HepG2 (cell line): ENCODE measurements at regions not wholly inside any gene's neighbourhood (a gene's known extent, or its start where the extent isn't known, plus 50 kb on each side); places are given as distances from the start of the nearest gene placed in this dataset.

ENCODE experiments used
- ATAC-seq: fragments of 200-7000 bp; cut with Tn5 transposase; 3 replicates; pipeline ENCODE4 v1.9.1; 2020; ENCODE audit warnings: mild to moderate bottlenecking, moderate library complexity
- BruUV-seq: library from RNA; stranded (reverse); fragments of 400-500 nt; replicated peaks from 2 replicates; lab custom pipeline; 2021; lab: Mats Ljungman, UMichigan
- CTCF ChIA-PET: fragments of 300-600 bp; formaldehyde crosslinking; extraction: SDS; loops from one replicate; lab custom pipeline; 2021; ENCODE audit warnings: low total read pairs, inconsistent platforms, low intra/inter-chr PET ratio; lab: Yijun Ruan, JAX
- POLR2A ChIA-PET: fragments of 350-600 bp; sonication (Branson Sonifier 250); formaldehyde crosslinking; loops from one replicate; lab custom pipeline; 2020; ENCODE audit warnings: antibody characterized with exemption, inconsistent platforms; lab: Yijun Ruan, JAX
- DNase-seq: peaks from one replicate; pipeline ENCODE4 v3.0.0-alpha.2; 2015; ENCODE audit warnings: low spot score
- FAIRE-seq: peaks from 3 replicates; lab custom pipeline; 2011; peaks lifted over from hg19 to GRCh38; lab: Jason Lieb, UNC
- H2AFZ ChIP-seq: one replicate; pipeline ENCODE4 v1.6.1; 2011; ENCODE audit warnings: low read length, inconsistent platforms
- H3K27ac ChIP-seq: fragments of 300-600 bp; 3 replicates; pipeline ENCODE4 v1.8.0; 2011; ENCODE audit warnings: mixed run types, mild to moderate bottlenecking, mixed read lengths, low read length, inconsistent platforms; ENCODE audit not compliant: insufficient read depth; ENCODE audit errors: extremely low read length
- H3K27me3 ChIP-seq, 2 experiments: fragments of 200-600 bp in 1 of 2; 2 replicates in 1 of 2; 3 replicates in 1 of 2; pipeline versions ENCODE4 v1.6.0 to v1.8.0; 2011; ENCODE audit warnings: low read length in 2 of 2, mild to moderate bottlenecking in 2 of 2, moderate library complexity in 2 of 2, inconsistent platforms in 1 of 2; ENCODE audit not compliant: insufficient read depth in 2 of 2, control insufficient read depth in 1 of 2
- H3K36me3 ChIP-seq, 2 experiments: fragments of 200-600 bp in 1 of 2; replicated peaks in 1 of 2; 2 replicates in 1 of 2; 3 replicates in 1 of 2; pipeline versions ENCODE4 v1.5.1 to v1.8.0; 2011; ENCODE audit warnings: low read length in 2 of 2, inconsistent platforms in 1 of 2; ENCODE audit not compliant: insufficient read depth in 2 of 2, control insufficient read depth in 1 of 2
- H3K4me1 ChIP-seq: 2 replicates; pipeline ENCODE4 v1.5.1; 2012; ENCODE audit warnings: low read length, inconsistent platforms; ENCODE audit not compliant: insufficient read depth
- H3K4me2 ChIP-seq: 2 replicates; pipeline ENCODE4 v1.6.0; 2011; ENCODE audit warnings: low read depth, low read length, inconsistent platforms
- H3K4me3 ChIP-seq, 3 experiments: fragments of 200-600 bp in 1 of 3; sonication (generic), shearing (Covaris generic) in 1 of 3; replicated peaks in 1 of 3; 2 replicates each; pipeline ENCODE4 v1.5.1; 2011 to 2016; ENCODE audit warnings: low read length in 3 of 3, inconsistent platforms in 2 of 3, low read depth in 2 of 3, mild to moderate bottlenecking in 2 of 3, control low read depth in 1 of 3, mixed read lengths in 1 of 3; ENCODE audit not compliant: insufficient read depth in 1 of 3
- H3K79me2 ChIP-seq: one replicate; pipeline ENCODE4 v1.6.1; 2011; ENCODE audit warnings: low read length, inconsistent platforms; ENCODE audit not compliant: insufficient read depth
- H3K9ac ChIP-seq: 2 replicates; pipeline ENCODE4 v1.6.0; 2011; ENCODE audit warnings: mild to moderate bottlenecking, low read depth, low read length, inconsistent platforms; ENCODE audit not compliant: insufficient read depth
- H3K9me3 ChIP-seq: 2 replicates; pipeline ENCODE4 v1.5.1; 2012; ENCODE audit warnings: mild to moderate bottlenecking, low read length
- H4K20me1 ChIP-seq: 2 replicates; pipeline ENCODE4 v1.6.0; 2011; ENCODE audit warnings: inconsistent platforms, mild to moderate bottlenecking, low read length, moderate library complexity; ENCODE audit not compliant: insufficient read depth
- ARID2 ChIP-seq: sonication (generic); formaldehyde crosslinking; IDR thresholded peaks from 2 replicates; pipeline ENCODE4 v1.8.1; 2022; ENCODE audit warnings: mild to moderate bottlenecking, missing genetic modification reagents, borderline replicate concordance
- NAIF1 ChIP-seq: sonication (generic); formaldehyde crosslinking; IDR thresholded peaks from 2 replicates; pipeline ENCODE4 v1.5.0; 2020; ENCODE audit warnings: mild to moderate bottlenecking, missing genetic modification reagents, borderline replicate concordance
- TAF15 ChIP-seq: fragments of 200-400 bp; formaldehyde crosslinking; IDR thresholded peaks from one replicate; pipeline ENCODE4 v1.6.1; 2018; ENCODE audit warnings: mild to moderate bottlenecking, low read depth, low read length; ENCODE audit not compliant: poor library complexity, severe bottlenecking
- TOPORS ChIP-seq: sonication (generic); formaldehyde crosslinking; IDR thresholded peaks from 2 replicates; pipeline ENCODE4 v1.8.0; 2023; ENCODE audit warnings: mild to moderate bottlenecking, missing genetic modification reagents
- ZNF12 ChIP-seq: sonication (generic); formaldehyde crosslinking; IDR thresholded peaks from 2 replicates; pipeline ENCODE4 v1.5.0; 2020; ENCODE audit warnings: missing genetic modification reagents
- ZNF550 ChIP-seq: sonication (generic); formaldehyde crosslinking; IDR thresholded peaks from 2 replicates; pipeline ENCODE4 v1.4.0; 2020; ENCODE audit warnings: mild to moderate bottlenecking, missing genetic modification reagents, borderline replicate concordance
- ZNF629 ChIP-seq: sonication (generic); formaldehyde crosslinking; conservative IDR thresholded peaks from 2 replicates; pipeline ENCODE4 v1.5.0; 2020; ENCODE audit warnings: missing genetic modification reagents
- WGBS: methylation state at CpG from one replicate; pipeline ENCODE4 v1.1.6; 2017; ENCODE audit warnings: low lambda C conversion rate; 5-methylcytosine and 5-hydroxymethylcytosine counted together
- in situ Hi-C: cut with HindIII; loops from 2 replicates; pipeline ENCODE4 v1.10.0; 2017; ENCODE audit warnings: low pct_unique_long_range_greater_than_20kb; ENCODE audit not compliant: extremely low pct_ligation_motif_present
- intact Hi-C: fragments of 100-400 bp; cut with micrococcal nuclease; formaldehyde crosslinking; loops from one replicate; pipeline ENCODE4 v1.10.0; 2022; ENCODE audit not compliant: unreplicated experiment
- TF ChIP-seq, protein P1 (sequence below): sonication (generic); formaldehyde crosslinking; IDR thresholded peaks from 2 replicates; pipeline ENCODE4 v1.4.0; 2020; ENCODE audit warnings: missing genetic modification reagents, borderline replicate concordance
- TF ChIP-seq, protein P2 (sequence below): sonication (generic); formaldehyde crosslinking; IDR thresholded peaks from 2 replicates; pipeline ENCODE4 v1.5.0; 2020; ENCODE audit warnings: missing genetic modification reagents
- TF ChIP-seq, protein P3 (sequence below): sonication (generic); formaldehyde crosslinking; IDR thresholded peaks from 2 replicates; pipeline ENCODE4 v1.8.0; 2022; ENCODE audit warnings: low read depth, missing genetic modification reagents

DNA sequence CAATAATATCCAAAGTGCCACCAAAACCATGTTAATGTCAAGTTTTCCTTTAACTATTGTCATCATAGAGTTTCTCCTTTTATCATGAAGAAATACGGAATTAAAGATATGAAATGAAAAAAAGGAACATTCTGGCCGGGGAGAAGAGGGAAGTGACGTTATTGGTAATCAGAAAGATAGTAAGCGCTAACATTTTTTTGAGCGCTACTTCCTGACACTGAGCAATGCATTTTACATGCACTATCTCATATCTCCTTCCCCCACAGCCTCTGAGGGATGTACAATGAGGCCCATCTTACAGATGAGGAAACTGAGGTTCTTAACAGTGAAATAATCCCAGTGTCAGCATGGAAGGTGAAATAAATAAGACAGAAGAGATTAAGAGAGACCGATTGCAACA, 410.9 kb downstream of the SOX9 start:
- in situ Hi-C loops, result loop anchor here (10.0 to 25.0 kb wide), 3 partner anchors 769 to 1767 kb away; no protein-coding TSS in a partner anchor
- no TSS peak for BruUV-seq
- no peak overlapping the region for H3K4me2 ChIP-seq
- no peak for DNase-seq
- no peak overlapping the region for H3K9ac ChIP-seq
- peaks cover 9% of the 10 kb centered on the region for H3K9me3 ChIP-seq
- no peaks in the 10 kb centered on the region for H3K27me3 ChIP-seq
- H3K4me3 ChIP-seq, result no peak overlapping the region
- ATAC-seq, result no peak
- peaks cover 0 to 9% of the 10 kb centered on the region in 2 experiments; a peak in 2 of 5 replicates for H3K36me3 ChIP-seq
- peaks cover 65% of the 10 kb centered on the region for H3K4me1 ChIP-seq
- peaks cover 96% of the 10 kb centered on the region for H3K79me2 ChIP-seq
- CTCF ChIA-PET, result no interaction called here
- H3K27ac ChIP-seq, result no peak overlapping the region
- intact Hi-C loops, result no loop called here
- no peak overlapping the region for H2AFZ ChIP-seq
- H4K20me1 ChIP-seq, result no peaks in the 10 kb centered on the region; the same call in 1 of the 2 replicates
- POLR2A ChIA-PET, result no interaction called here
- WGBS, result 97% methylated on average over 6 of the region's 6 CpGs
- no peak for FAIRE-seq
- TF ChIP-seq ZNF629, result peak; percentile 80
- TF ChIP-seq, protein P1, sequence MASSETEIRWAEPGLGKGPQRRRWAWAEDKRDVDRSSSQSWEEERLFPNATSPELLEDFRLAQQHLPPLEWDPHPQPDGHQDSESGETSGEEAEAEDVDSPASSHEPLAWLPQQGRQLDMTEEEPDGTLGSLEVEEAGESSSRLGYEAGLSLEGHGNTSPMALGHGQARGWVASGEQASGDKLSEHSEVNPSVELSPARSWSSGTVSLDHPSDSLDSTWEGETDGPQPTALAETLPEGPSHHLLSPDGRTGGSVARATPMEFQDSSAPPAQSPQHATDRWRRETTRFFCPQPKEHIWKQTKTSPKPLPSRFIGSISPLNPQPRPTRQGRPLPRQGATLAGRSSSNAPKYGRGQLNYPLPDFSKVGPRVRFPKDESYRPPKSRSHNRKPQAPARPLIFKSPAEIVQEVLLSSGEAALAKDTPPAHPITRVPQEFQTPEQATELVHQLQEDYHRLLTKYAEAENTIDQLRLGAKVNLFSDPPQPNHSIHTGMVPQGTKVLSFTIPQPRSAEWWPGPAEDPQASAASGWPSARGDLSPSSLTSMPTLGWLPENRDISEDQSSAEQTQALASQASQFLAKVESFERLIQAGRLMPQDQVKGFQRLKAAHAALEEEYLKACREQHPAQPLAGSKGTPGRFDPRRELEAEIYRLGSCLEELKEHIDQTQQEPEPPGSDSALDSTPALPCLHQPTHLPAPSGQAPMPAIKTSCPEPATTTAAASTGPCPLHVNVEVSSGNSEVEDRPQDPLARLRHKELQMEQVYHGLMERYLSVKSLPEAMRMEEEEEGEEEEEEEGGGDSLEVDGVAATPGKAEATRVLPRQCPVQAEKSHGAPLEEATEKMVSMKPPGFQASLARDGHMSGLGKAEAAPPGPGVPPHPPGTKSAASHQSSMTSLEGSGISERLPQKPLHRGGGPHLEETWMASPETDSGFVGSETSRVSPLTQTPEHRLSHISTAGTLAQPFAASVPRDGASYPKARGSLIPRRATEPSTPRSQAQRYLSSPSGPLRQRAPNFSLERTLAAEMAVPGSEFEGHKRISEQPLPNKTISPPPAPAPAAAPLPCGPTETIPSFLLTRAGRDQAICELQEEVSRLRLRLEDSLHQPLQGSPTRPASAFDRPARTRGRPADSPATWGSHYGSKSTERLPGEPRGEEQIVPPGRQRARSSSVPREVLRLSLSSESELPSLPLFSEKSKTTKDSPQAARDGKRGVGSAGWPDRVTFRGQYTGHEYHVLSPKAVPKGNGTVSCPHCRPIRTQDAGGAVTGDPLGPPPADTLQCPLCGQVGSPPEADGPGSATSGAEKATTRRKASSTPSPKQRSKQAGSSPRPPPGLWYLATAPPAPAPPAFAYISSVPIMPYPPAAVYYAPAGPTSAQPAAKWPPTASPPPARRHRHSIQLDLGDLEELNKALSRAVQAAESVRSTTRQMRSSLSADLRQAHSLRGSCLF (CRISPR knock-in tag), result no peak

DNA sequence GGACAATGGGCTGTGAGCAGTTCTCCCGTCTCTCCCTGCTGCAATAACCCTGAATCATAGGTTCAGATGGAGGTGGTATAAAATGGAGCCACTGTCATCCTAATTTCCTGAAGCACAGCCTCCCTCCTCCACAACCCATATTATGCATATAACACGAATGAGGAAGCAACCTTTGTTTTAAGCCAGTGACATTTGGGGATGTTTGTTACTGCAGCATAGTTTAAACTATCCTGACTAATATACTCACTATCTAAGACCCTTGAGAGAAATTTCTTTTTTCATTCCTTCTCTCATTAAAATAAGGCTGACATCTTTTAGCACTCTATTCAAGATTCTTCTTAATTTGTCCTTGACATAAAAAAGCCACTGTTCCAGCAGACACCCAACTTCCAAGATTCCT, 413.4 kb downstream of the SOX9 start:
- peaks cover 83% of the 10 kb centered on the region for H3K4me1 ChIP-seq
- TF ChIP-seq NAIF1 (CRISPR knock-in tag) (no peak), TOPORS (CRISPR knock-in tag) (no peak), ZNF550 (CRISPR knock-in tag) (no peak), ARID2 (CRISPR knock-in tag) (no peak), TAF15 (no peak), ZNF12 (peak; percentile 100)
- TF ChIP-seq, protein P2, sequence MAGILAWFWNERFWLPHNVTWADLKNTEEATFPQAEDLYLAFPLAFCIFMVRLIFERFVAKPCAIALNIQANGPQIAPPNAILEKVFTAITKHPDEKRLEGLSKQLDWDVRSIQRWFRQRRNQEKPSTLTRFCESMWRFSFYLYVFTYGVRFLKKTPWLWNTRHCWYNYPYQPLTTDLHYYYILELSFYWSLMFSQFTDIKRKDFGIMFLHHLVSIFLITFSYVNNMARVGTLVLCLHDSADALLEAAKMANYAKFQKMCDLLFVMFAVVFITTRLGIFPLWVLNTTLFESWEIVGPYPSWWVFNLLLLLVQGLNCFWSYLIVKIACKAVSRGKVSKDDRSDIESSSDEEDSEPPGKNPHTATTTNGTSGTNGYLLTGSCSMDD (CRISPR knock-in tag), result no peak
- TF ChIP-seq, protein P3, sequence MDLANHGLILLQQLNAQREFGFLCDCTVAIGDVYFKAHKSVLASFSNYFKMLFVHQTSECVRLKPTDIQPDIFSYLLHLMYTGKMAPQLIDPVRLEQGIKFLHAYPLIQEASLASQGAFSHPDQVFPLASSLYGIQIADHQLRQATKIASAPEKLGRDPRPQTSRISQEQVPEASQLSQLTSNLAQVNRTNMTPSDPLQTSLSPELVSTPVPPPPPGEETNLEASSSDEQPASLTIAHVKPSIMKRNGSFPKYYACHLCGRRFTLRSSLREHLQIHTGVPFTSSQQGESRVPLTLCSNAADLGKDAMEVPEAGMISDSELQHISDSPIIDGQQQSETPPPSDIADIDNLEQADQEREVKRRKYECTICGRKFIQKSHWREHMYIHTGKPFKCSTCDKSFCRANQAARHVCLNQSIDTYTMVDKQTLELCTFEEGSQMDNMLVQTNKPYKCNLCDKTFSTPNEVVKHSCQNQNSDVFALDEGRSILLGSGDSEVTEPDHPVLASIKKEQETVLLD, result no peak

More for the DNA sequence above, 413.4 kb downstream of the SOX9 start:
- no peak for ATAC-seq
- CTCF ChIA-PET, result no interaction called here
- Histone ChIP-seq H3K36me3 (peaks cover 0 to 9% of the 10 kb centered on the region in 2 experiments; a peak in 2 of 5 replicates), H3K4me2 (no peak overlapping the region), H4K20me1 (no peaks in the 10 kb centered on the region; the same call in 1 of the 2 replicates), H3K27ac (no peak overlapping the region), H3K9me3 (peaks cover 9% of the 10 kb centered on the region), H3K79me2 (peaks cover 97% of the 10 kb centered on the region), H3K9ac (no peak overlapping the region), H3K4me3 (no peak overlapping the region), H3K27me3 (no peaks in the 10 kb centered on the region), H2AFZ (no peak overlapping the region)
- no TSS peak for BruUV-seq
- POLR2A ChIA-PET, result no interaction called here
- WGBS, result 100% methylated on average over 2 of the region's 2 CpGs
- intact Hi-C loops, result no loop called here
- FAIRE-seq, result no peak
- no peak for DNase-seq
- in situ Hi-C loops, result loop anchor here (10.0 to 25.0 kb wide), 3 partner anchors 772 to 1769 kb away; no protein-coding TSS in a partner anchor
